IMR-90 (cell line): ENCODE measurements at regions not wholly inside any gene's neighbourhood (a gene's known extent, or its start where the extent isn't known, plus 50 kb on each side); places are given as distances from the start of the nearest gene placed in this dataset.

Experiments
- ATAC-seq: fragments of 200-7000 bp; cut with Tn5 transposase; 2 replicates; pipeline ENCODE4 v1.9.1; 2020; ENCODE audit warnings: low read depth, mild to moderate bottlenecking, moderate library complexity
- BruUV-seq: library from RNA; stranded (reverse); fragments of 400-500 nt; replicated peaks from 2 replicates; lab custom pipeline; 2021; lab: Mats Ljungman, UMichigan
- CTCF ChIA-PET: fragments of 300-600 bp; formaldehyde crosslinking; extraction: SDS; loops from one replicate; lab custom pipeline; 2021; ENCODE audit warnings: antibody characterized with exemption; lab: Yijun Ruan, JAX
- POLR2A ChIA-PET: fragments of 300-600 bp; sonication (Branson Sonifier 250); formaldehyde crosslinking; loops from one replicate; lab custom pipeline; 2022; ENCODE audit warnings: antibody characterized with exemption; ENCODE audit not compliant: unreplicated experiment; lab: Charles Lee
- DNase-seq: peaks from one replicate; pipeline ENCODE4 v3.0.0; 2013
- H2AFZ ChIP-seq: replicated peaks from 2 replicates; pipeline ENCODE3; 2013; ENCODE audit warnings: low read length, mild to moderate bottlenecking; ENCODE audit not compliant: poor library complexity
- H2AK5ac ChIP-seq: 2 replicates; pipeline ENCODE4 v1.6.1; 2013; ENCODE audit warnings: low read depth, low read length, inconsistent platforms
- H2AK9ac ChIP-seq: replicated peaks from 2 replicates; pipeline ENCODE3; 2013; ENCODE audit warnings: mild to moderate bottlenecking, low read depth, low read length, moderate library complexity; ENCODE audit not compliant: poor library complexity
- H2BK120ac ChIP-seq: 2 replicates; pipeline ENCODE4 v1.6.1; 2013; ENCODE audit warnings: low read depth, low read length, inconsistent platforms
- H2BK15ac ChIP-seq: 3 replicates; pipeline ENCODE4 v1.6.1; 2013; ENCODE audit warnings: low read depth, low read length, inconsistent platforms
- H2BK20ac ChIP-seq: 2 replicates; pipeline ENCODE4 v1.6.1; 2013; ENCODE audit warnings: low read depth, mild to moderate bottlenecking, inconsistent platforms, low read length, moderate library complexity
- H2BK5ac ChIP-seq: 2 replicates; pipeline ENCODE4 v1.6.1; 2013; ENCODE audit warnings: mild to moderate bottlenecking, low read depth, low read length, inconsistent platforms; ENCODE audit not compliant: poor library complexity, severe bottlenecking
- H3K14ac ChIP-seq: replicated peaks from 2 replicates; pipeline ENCODE4 v1.6.1; 2013; ENCODE audit warnings: low read depth, low read length, inconsistent platforms
- H3K18ac ChIP-seq: 2 replicates; pipeline ENCODE4 v1.6.1; 2013; ENCODE audit warnings: low read depth, low read length, control low read depth
- H3K23ac ChIP-seq: 2 replicates; pipeline ENCODE4 v1.6.1; 2013; ENCODE audit warnings: low read depth, low read length, inconsistent platforms
- H3K27ac ChIP-seq: 2 replicates; pipeline ENCODE4 v1.5.1; 2013; ENCODE audit warnings: mild to moderate bottlenecking, control low read depth, low read length; ENCODE audit not compliant: insufficient read depth
- H3K27me3 ChIP-seq: 2 replicates; pipeline ENCODE4 v1.6.1; 2013; ENCODE audit warnings: low read length; ENCODE audit not compliant: control insufficient read depth, insufficient read depth
- H3K36me3 ChIP-seq: 2 replicates; pipeline ENCODE4 v1.6.1; 2013; ENCODE audit warnings: low read length, mixed read lengths; ENCODE audit not compliant: control insufficient read depth, insufficient read depth
- H3K4ac ChIP-seq: 2 replicates; pipeline ENCODE4 v1.6.1; 2013; ENCODE audit warnings: low read depth, low read length, inconsistent platforms
- H3K4me1 ChIP-seq: 2 replicates; pipeline ENCODE4 v1.6.1; 2013; ENCODE audit warnings: low read length, mixed read lengths; ENCODE audit not compliant: control insufficient read depth, insufficient read depth
- H3K4me2 ChIP-seq: 2 replicates; pipeline ENCODE4 v1.6.1; 2013; ENCODE audit warnings: low read depth, mild to moderate bottlenecking, control low read depth, low read length, moderate library complexity
- H3K4me3 ChIP-seq: 2 replicates; pipeline ENCODE4 v1.5.1; 2013; ENCODE audit warnings: low read depth, mild to moderate bottlenecking, control low read depth, low read length, moderate library complexity; ENCODE audit not compliant: insufficient read depth
- H3K56ac ChIP-seq: 2 replicates; pipeline ENCODE4 v1.6.1; 2013; ENCODE audit warnings: low read length, inconsistent platforms; ENCODE audit not compliant: insufficient read depth; ENCODE audit errors: extremely low read depth
- H3K79me1 ChIP-seq, 2 experiments: 2 replicates each; pipeline ENCODE4 v1.6.1; 2013; ENCODE audit warnings: low read length in 2 of 2, inconsistent platforms in 1 of 2, low read depth in 1 of 2
- H3K9ac ChIP-seq: 2 replicates; pipeline ENCODE4 v1.6.1; 2013; ENCODE audit warnings: low read depth, low read length, control low read depth
- H3K9me1 ChIP-seq: 2 replicates; pipeline ENCODE4 v1.6.1; 2013; ENCODE audit warnings: low read length, inconsistent platforms; ENCODE audit not compliant: insufficient read depth
- H3K9me3 ChIP-seq: 2 replicates; pipeline ENCODE4 v1.6.1; 2013; ENCODE audit warnings: low read length; ENCODE audit not compliant: control insufficient read depth, insufficient read depth
- H4K20me1 ChIP-seq: 2 replicates; pipeline ENCODE4 v1.6.1; 2013; ENCODE audit warnings: low read length, inconsistent platforms; ENCODE audit not compliant: insufficient read depth
- H4K5ac ChIP-seq: 2 replicates; pipeline ENCODE4 v1.6.1; 2013; ENCODE audit warnings: mild to moderate bottlenecking, low read depth, low read length, control low read depth
- H4K8ac ChIP-seq, 2 experiments: 2 replicates each; pipeline ENCODE4 v1.6.1; 2013; ENCODE audit warnings: low read depth in 2 of 2, low read length in 2 of 2, control low read depth in 1 of 2, inconsistent platforms in 1 of 2
- H4K91ac ChIP-seq: 2 replicates; pipeline ENCODE4 v1.6.1; 2013; ENCODE audit warnings: low read depth, low read length, inconsistent platforms; ENCODE audit not compliant: insufficient read depth
- BHLHE40 ChIP-seq: fragments of 150-350 bp; IDR thresholded peaks from 2 replicates; pipeline ENCODE4 v1.6.1; 2016; ENCODE audit warnings: mild to moderate bottlenecking, low read depth, low read length
- CEBPB ChIP-seq: IDR thresholded peaks from 2 replicates; pipeline ENCODE4 v1.6.1; 2012; ENCODE audit warnings: low read depth, low read length, improper control_type of control experiment
- CHD1 ChIP-seq: IDR thresholded peaks from 2 replicates; pipeline ENCODE4 v1.6.1; 2012; ENCODE audit warnings: low read depth, low read length, improper control_type of control experiment
- CTCF ChIP-seq: conservative IDR thresholded peaks from 2 replicates; pipeline ENCODE4 v1.5.1; 2012; ENCODE audit warnings: mild to moderate bottlenecking, low read depth, low read length, improper control_type of control experiment
- FOS ChIP-seq: fragments of 150-350 bp; IDR thresholded peaks from 2 replicates; pipeline ENCODE4 v1.6.1; 2016; ENCODE audit warnings: low read depth, low read length
- MAFK ChIP-seq: IDR thresholded peaks from 2 replicates; pipeline ENCODE4 v1.6.1; 2012; ENCODE audit warnings: low read depth, low read length, improper control_type of control experiment
- MAZ ChIP-seq: IDR thresholded peaks from 2 replicates; pipeline ENCODE4 v1.6.1; 2012; ENCODE audit warnings: low read depth, mild to moderate bottlenecking, low read length, improper control_type of control experiment, moderate library complexity, borderline replicate concordance
- MXI1 ChIP-seq: IDR thresholded peaks from 2 replicates; pipeline ENCODE4 v1.6.1; 2012; ENCODE audit warnings: low read depth, mild to moderate bottlenecking, low read length, moderate library complexity, borderline replicate concordance
- NFE2L2 ChIP-seq: fragments of 150-350 bp; IDR thresholded peaks from 2 replicates; pipeline ENCODE4 v1.6.1; 2016; ENCODE audit warnings: low read depth, mild to moderate bottlenecking, low read length
- POLR2A ChIP-seq: IDR thresholded peaks from 2 replicates; pipeline ENCODE4 v1.6.1; 2012; ENCODE audit warnings: mild to moderate bottlenecking, low read depth, low read length
- RAD21 ChIP-seq: IDR thresholded peaks from 2 replicates; pipeline ENCODE4 v1.6.1; 2012; ENCODE audit warnings: low read length, improper control_type of control experiment
- RCOR1 ChIP-seq: IDR thresholded peaks from 2 replicates; pipeline ENCODE4 v1.6.1; 2012; ENCODE audit warnings: mild to moderate bottlenecking, low read length, improper control_type of control experiment; ENCODE audit not compliant: insufficient replicate concordance
- RFX5 ChIP-seq: IDR thresholded peaks from 2 replicates; pipeline ENCODE4 v1.8.0; 2012; ENCODE audit warnings: low read depth, mild to moderate bottlenecking, low read length, moderate library complexity
- SMC3 ChIP-seq: fragments of 150-350 bp; IDR thresholded peaks from 2 replicates; pipeline ENCODE4 v1.6.1; 2016; ENCODE audit warnings: low read depth, mild to moderate bottlenecking, antibody characterized with exemption, low read length, moderate library complexity
- USF2 ChIP-seq: fragments of 150-350 bp; IDR thresholded peaks from 2 replicates; pipeline ENCODE4 v1.6.1; 2017; ENCODE audit warnings: mild to moderate bottlenecking, antibody characterized with exemption, low read length, low read depth
- WGBS, 2 experiments: methylation state at CpG; one replicate each; pipeline versions ENCODE4 v1.1.5 to v1.1.7; 2013; ENCODE audit warnings: missing lambda C conversion rate in 2 of 2; ENCODE audit not compliant: insufficient read length in 1 of 2; ENCODE audit errors: extremely low coverage in 2 of 2; 5-methylcytosine and 5-hydroxymethylcytosine counted together
- dilution Hi-C: fragments of 300-500 bp; cut with HindIII; formaldehyde crosslinking; loops from one replicate; pipeline ENCODE4 v1.14.3; 2018; ENCODE audit warnings: low sequenced_read_pairs; ENCODE audit not compliant: unreplicated experiment
- in situ Hi-C: fragments of 300-500 bp; cut with MboI; formaldehyde crosslinking; loops from 3 replicates; pipeline ENCODE4 v1.14.3; 2019; ENCODE audit warnings: low sequenced_read_pairs, inconsistent platforms, mixed read lengths
- intact Hi-C: fragments of 100-400 bp; cut with micrococcal nuclease; formaldehyde crosslinking; loops from 2 replicates; pipeline ENCODE4 v1.10.0; 2022
- TF ChIP-seq, protein P1 (sequence below): fragments of 150-350 bp; IDR thresholded peaks from 2 replicates; pipeline ENCODE4 v1.6.1; 2016; ENCODE audit warnings: low read depth, mild to moderate bottlenecking, low read length, moderate library complexity, borderline replicate concordance

DNA sequence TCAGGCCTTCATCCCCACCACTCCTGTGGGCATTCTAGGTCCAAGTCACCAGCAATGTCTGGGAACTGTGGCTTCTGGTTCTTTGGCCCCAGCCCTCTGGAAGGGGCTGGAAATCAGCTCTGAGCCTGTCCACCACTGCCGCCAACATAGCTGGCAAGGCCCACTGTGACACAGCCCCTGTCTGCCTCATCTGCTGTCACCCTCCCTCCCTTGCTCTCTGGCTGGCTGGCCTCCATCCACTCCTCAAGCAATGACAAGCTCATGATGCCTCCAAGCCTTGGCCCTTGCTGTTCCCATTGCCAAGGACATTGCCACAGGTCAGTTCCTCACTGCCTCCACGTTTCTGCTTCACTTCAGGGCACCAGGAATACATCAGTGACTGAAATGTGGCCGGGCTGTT is 93.7 kb downstream of the LHX2 start:
- Histone ChIP-seq H2BK15ac (no peak overlapping the region), H3K27me3 (peaks cover 46% of the 10 kb centered on the region), H3K27ac (no peak overlapping the region), H3K9me1 (no peaks in the 10 kb centered on the region; the same call in 1 of the 2 replicates), H3K23ac (no peak overlapping the region), H4K5ac (no peak overlapping the region), H2BK120ac (no peak overlapping the region), H3K36me3 (no peaks in the 10 kb centered on the region), H4K20me1 (no peaks in the 10 kb centered on the region), H3K4me2 (no peak overlapping the region), H3K18ac (no peak overlapping the region), H3K56ac (no peak overlapping the region), H3K9ac (no peak overlapping the region), H4K8ac (no peak overlapping the region), H3K4me1 (no peaks in the 10 kb centered on the region), H3K4me3 (no peak overlapping the region), H3K14ac (no peak overlapping the region), H3K9me3 (no peaks in the 10 kb centered on the region), H2BK5ac (no peak overlapping the region), H2AK9ac (no peak overlapping the region), H3K79me1 (no peaks in the 10 kb centered on the region), H2BK20ac (no peak overlapping the region), H2AFZ (no peak overlapping the region), H4K91ac (no peak overlapping the region), H3K4ac (no peak overlapping the region), H2AK5ac (no peak overlapping the region)
- dilution Hi-C loops: no loop called here
- ATAC-seq (no peak), DNase-seq (no peak)
- intact Hi-C loops: no loop called here
- ChIA-PET POLR2A (no interaction called here), CTCF (no interaction called here)
- in situ Hi-C loops: no loop called here
- TF ChIP-seq RCOR1 (no peak), RAD21 (no peak), CTCF (no peak), POLR2A (no peak), USF2 (no peak), RFX5 (no peak), CHD1 (no peak), MAZ (no peak), SMC3 (no peak), BHLHE40 (no peak), MAFK (no peak), NFE2L2 (no peak), MXI1 (no peak), CEBPB (no peak), FOS (no peak)
- TF ChIP-seq, protein P1, sequence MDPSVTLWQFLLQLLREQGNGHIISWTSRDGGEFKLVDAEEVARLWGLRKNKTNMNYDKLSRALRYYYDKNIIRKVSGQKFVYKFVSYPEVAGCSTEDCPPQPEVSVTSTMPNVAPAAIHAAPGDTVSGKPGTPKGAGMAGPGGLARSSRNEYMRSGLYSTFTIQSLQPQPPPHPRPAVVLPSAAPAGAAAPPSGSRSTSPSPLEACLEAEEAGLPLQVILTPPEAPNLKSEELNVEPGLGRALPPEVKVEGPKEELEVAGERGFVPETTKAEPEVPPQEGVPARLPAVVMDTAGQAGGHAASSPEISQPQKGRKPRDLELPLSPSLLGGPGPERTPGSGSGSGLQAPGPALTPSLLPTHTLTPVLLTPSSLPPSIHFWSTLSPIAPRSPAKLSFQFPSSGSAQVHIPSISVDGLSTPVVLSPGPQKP: no peak
- no TSS peak for BruUV-seq
- WGBS, 2 experiments: 40% methylated on average over 1 of the region's 3 CpGs; no CpG with 5 or more reads in 1 of the 2 experiments
